Spleen (tissue), 11 donors: ENCODE measurements at regions not wholly inside any gene's neighbourhood (a gene's known extent, or its start where the extent isn't known, plus 50 kb on each side); places are given as distances from the start of the nearest gene placed in this dataset.

Source experiments
- DNase-seq: peaks from one replicate; pipeline ENCODE4 v3.0.0-alpha.2; 2020
- H3K27ac ChIP-seq, 8 donors: fragments of 200-600 bp; sonication (generic) in 7 of 8; 1 replicate in 4 of 8; 2 replicates in 4 of 8; pipeline versions ENCODE4 v1.5.0 to v1.8.0; 2016 to 2021; ENCODE audit warnings: inconsistent platforms in 4 of 8, mild to moderate bottlenecking in 4 of 8, moderate library complexity in 1 of 8
- H3K27me3 ChIP-seq, 7 donors: fragments of 200-600 bp; sonication (generic) in 6 of 7; replicated peaks in 1 of 7; 1 replicate in 4 of 7; 2 replicates in 3 of 7; pipeline versions ENCODE4 v1.5.0 to v1.8.0; 2016 to 2021; ENCODE audit warnings: inconsistent platforms in 3 of 7, mild to moderate bottlenecking in 1 of 7
- H3K36me3 ChIP-seq, 6 donors: fragments of 200-600 bp; sonication (generic) in 5 of 6; 1 replicate in 4 of 6; 2 replicates in 2 of 6; pipeline versions ENCODE4 v1.5.0 to v1.8.0; 2016 to 2021; ENCODE audit warnings: inconsistent platforms in 2 of 6
- H3K4me1 ChIP-seq, 6 donors: fragments of 200-600 bp; sonication (generic) in 5 of 6; 1 replicate in 3 of 6; 2 replicates in 3 of 6; pipeline versions ENCODE4 v1.5.0 to v1.8.0; 2016 to 2021; ENCODE audit warnings: inconsistent platforms in 3 of 6
- H3K4me3 ChIP-seq, 8 donors: fragments of 200-600 bp; sonication (generic) in 7 of 8; 1 replicate in 4 of 8; 2 replicates in 4 of 8; pipeline versions ENCODE4 v1.5.0 to v1.8.0; 2016 to 2021; ENCODE audit warnings: inconsistent platforms in 4 of 8, mild to moderate bottlenecking in 4 of 8, moderate library complexity in 2 of 8
- H3K9me3 ChIP-seq, 8 donors: fragments of 200-600 bp; sonication (generic) in 7 of 8; 1 replicate in 4 of 8; 2 replicates in 4 of 8; pipeline versions ENCODE4 v1.5.0 to v1.8.0; 2016 to 2021; ENCODE audit warnings: inconsistent platforms in 4 of 8
- CTCF ChIP-seq, 11 experiments: fragments of 200-600 bp in 7 of 11; fragments of 450-650 bp in 4 of 11; sonication (generic) in 4 of 11; IDR thresholded peaks in 8 of 11; conservative IDR thresholded peaks in 3 of 11; 1 replicate in 7 of 11; 2 replicates in 4 of 11; pipeline versions ENCODE4 v1.4.0 to v1.8.0; 2016 to 2021; ENCODE audit warnings: antibody characterized with exemption in 11 of 11, inconsistent platforms in 4 of 11, mild to moderate bottlenecking in 1 of 11
- POLR2A ChIP-seq, 3 donors: fragments of 450-650 bp; IDR thresholded peaks; one replicate each; pipeline ENCODE4 v1.5.1; 2017; ENCODE audit warnings: antibody characterized with exemption in 3 of 3, mild to moderate bottlenecking in 1 of 3
- POLR2AphosphoS5 ChIP-seq, 3 donors: sonication (generic); formaldehyde crosslinking; IDR thresholded peaks; one replicate each; pipeline ENCODE4 v1.5.1; 2017; ENCODE audit warnings: antibody characterized with exemption in 3 of 3
- WGBS, 5 donors: extraction: QIAGEN DNeasy Blood & Tissue Kit in 3 of 5; methylation state at CpG; one replicate each; pipeline versions ENCODE4 v1.1.5 to v1.1.7; 2013 to 2018; 5-methylcytosine and 5-hydroxymethylcytosine counted together
- intact Hi-C: fragments of 100-400 bp; cut with DNase I; formaldehyde crosslinking; loops from one replicate; pipeline ENCODE4 v1.15.0; 2023; ENCODE audit warnings: low total_unique reads
- donor health status: healthy with polysubstance abuse.
- donor health status: DM: no; HTN: no; CAD: no; lungs with moderate emphysema.
- donor health status: DM: no; HTN: no; CAD: no.
- donor health status: Bipolar disorder and iron deficiency.
- donor health status: healthy.
- donor health status: DM: no; HTN: no; CAD: no.
- donor health status: DM: yes; HTN: yes; CAD: no.

DNA sequence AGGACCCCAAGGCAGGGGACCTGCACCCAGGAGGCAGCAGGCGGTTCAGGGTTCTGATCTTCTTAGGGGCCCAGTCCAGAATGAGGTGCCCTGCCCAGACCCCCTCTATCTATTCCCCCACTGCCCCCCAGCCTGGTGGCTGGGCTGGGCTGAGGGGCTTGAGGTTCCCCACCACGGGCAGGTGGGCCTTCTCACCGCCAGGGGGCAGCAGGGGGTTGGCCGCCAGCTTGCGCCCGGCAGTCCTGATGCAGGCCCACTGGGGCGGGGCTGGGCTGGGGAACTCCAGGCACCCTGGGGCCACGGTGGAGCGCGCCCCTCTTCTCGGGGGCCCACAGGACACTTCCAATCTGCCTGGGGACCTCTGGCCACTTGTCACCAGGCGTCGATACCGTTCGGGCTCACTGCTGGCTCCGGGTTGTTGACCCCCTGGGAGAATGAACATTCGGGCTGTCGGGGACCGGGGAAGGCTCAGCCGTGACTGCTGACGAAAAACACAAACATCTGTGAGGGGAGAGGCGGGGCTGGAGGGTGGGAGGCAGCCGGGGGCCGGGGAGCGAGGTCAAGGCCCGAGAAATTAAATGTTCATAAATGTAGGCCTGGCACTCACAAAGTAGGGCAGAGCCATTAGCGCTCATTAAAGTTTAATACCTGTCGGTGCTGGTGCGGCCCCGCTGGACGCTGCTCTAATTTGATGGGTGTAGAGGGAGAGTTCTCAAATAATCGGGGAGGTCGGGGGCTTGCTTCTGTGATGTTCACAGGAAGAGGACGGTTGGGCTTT is 219.3 kb upstream of the GSE1 start:
- intact Hi-C loops: no loop called here
- H3K9me3 ChIP-seq: no peaks in the 10 kb centered on the region
- H3K27ac ChIP-seq: no peak overlapping the region
- no peaks in the 10 kb centered on the region for H3K36me3 ChIP-seq
- H3K4me3 ChIP-seq: no peak overlapping the region
- DNase-seq: peak; percentile 90
- H3K27me3 ChIP-seq: peaks cover 0 to 3% (median 0%) of the 10 kb centered on the region in 7 donors
- no peak for TF ChIP-seq POLR2A (IDR thresholded peaks at IDR 0.05)
- TF ChIP-seq POLR2AphosphoS5 (IDR thresholded peaks at IDR 0.05): peak in 1 of 3 donors; percentile 26
- peak; percentile 20 to 90 (median 79) for TF ChIP-seq CTCF (IDR thresholded peaks at IDR 0.05 in 8 of 11, conservative IDR thresholded peaks at IDR 0.05 in 3 of 11)
- peaks cover 10 to 48% (median 32%) of the 10 kb centered on the region in 6 donors for H3K4me1 ChIP-seq
- WGBS, 5 donors: 62 to 76% (median 65%) methylated on average over 18 to 34 of the region's 34 CpGs

GRCh38 chr16:85394456-85395206 is 218.5 kb upstream of the GSE1 start:
- intact Hi-C loops: no loop called here
- H3K4me3 ChIP-seq: no peak overlapping the region

DNA sequence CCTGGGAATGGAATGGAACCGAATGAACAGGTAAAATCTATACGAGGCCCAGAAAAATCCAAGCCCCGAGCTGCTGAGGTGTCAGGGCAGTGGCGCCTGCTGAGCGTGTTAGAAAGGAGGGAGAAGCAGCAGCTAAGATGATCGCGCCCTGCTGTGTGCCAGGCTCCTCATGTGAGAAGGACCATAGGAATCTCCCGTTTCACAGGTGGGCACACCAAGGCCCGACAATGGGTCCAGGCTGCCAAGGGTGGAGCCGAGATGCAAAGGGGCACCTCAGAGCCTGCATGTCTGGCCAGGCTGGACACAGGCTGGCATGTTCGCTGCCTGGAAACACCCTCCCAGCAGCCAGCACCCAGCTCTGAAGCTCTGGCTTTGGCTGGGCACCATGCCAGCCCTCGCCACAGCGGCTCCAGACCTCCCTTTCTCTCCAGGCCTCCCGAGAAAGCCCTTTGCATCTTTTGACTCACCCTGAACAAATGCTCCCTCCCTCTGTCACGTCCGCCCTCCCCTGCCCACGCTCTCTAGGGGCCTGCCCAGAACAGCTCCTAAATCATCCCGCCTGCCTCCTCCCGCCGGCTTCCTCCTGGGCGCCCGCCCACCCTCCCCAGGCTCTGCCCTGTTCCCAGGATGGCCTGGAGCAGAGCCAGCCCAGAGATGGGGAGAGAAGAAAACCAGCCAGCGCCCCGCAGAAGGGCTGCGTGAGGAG is 217.8 kb upstream of the GSE1 start:
- H3K36me3 ChIP-seq: no peaks in the 10 kb centered on the region
- peaks cover 0 to 3% (median 0%) of the 10 kb centered on the region in 7 donors for H3K27me3 ChIP-seq
- no peak for TF ChIP-seq POLR2A (IDR thresholded peaks at IDR 0.05)
- no peak for TF ChIP-seq CTCF (IDR thresholded peaks at IDR 0.05 in 8 of 11, conservative IDR thresholded peaks at IDR 0.05 in 3 of 11)
- peak; percentile 44 to 62 (median 56) for TF ChIP-seq POLR2AphosphoS5 (IDR thresholded peaks at IDR 0.05)
- intact Hi-C loops: no loop called here
- H3K27ac ChIP-seq: peak overlapping the region in 7 of 8 donors; percentile 40 to 67 (median 57)
- H3K4me1 ChIP-seq: peaks cover 10 to 48% (median 31%) of the 10 kb centered on the region in 6 donors
- DNase-seq: peak; percentile 71
- H3K9me3 ChIP-seq: no peaks in the 10 kb centered on the region
- WGBS, 5 donors: 37 to 48% (median 43%) methylated on average over 21 to 25 of the region's 25 CpGs
- H3K4me3 ChIP-seq: no peak overlapping the region

More at GRCh38 chr16:85394456-85395206, 218.5 kb upstream of the GSE1 start:
- Histone ChIP-seq H3K27ac (peak overlapping the region in 1 of 8 donors; percentile 62), H3K36me3 (no peaks in the 10 kb centered on the region), H3K9me3 (no peaks in the 10 kb centered on the region), H3K4me1 (peaks cover 10 to 48% (median 32%) of the 10 kb centered on the region in 6 donors), H3K27me3 (peaks cover 0 to 3% (median 0%) of the 10 kb centered on the region in 7 donors)
- DNase-seq: peak; percentile 20
- WGBS, 5 donors: 80 to 88% (median 86%) methylated on average over 19 to 21 of the region's 21 CpGs
- TF ChIP-seq POLR2AphosphoS5 (IDR thresholded peaks at IDR 0.05) (no peak), POLR2A (IDR thresholded peaks at IDR 0.05) (no peak), CTCF (IDR thresholded peaks at IDR 0.05 in 8 of 11, conservative IDR thresholded peaks at IDR 0.05 in 3 of 11) (no peak)
